ENCODE measurements at regions not wholly inside any gene's neighbourhood (a gene's known extent, or its start where the extent isn't known, plus 50 kb on each side); places are given as distances from the start of the nearest gene placed in this dataset.

DNA sequence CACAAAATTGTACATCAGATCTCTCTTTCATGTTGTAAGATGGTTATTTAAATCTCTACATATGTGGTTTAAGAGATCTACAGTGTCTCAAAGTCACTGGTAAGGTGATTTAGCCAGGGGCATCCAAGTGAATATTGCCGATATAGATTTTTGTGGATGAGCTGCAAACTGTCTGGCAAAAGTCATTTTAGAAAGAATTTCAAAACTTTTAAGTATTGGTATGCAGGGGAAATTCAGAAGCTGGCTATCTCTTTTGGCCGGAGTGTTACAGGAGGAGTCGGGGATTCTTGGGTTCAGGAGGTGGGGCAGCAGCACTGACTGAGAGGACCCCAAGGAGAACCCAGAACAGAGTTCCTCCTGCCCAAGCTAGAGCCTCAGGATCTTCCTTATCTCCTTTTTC lies 69.9 kb downstream of the PTHLH start:
- no TSS peak for BruUV-seq (replicated peaks)
- Histone ChIP-seq H3K36me3 (ENCODE audit: control insufficient read depth, insufficient read depth, low read length) (no peaks in the 10 kb centered on the region), H3K27me3 (ENCODE audit: control insufficient read depth, insufficient read depth, low read length) (no peaks in the 10 kb centered on the region), H3K4me1 (ENCODE audit: control insufficient read depth, insufficient read depth, low read length) (no peaks in the 10 kb centered on the region), H3K4me3 (ENCODE audit: low read depth in 2 of 2, low read length in 2 of 2) (no peak overlapping the region), H3K9me3 (ENCODE audit: control insufficient read depth, insufficient read depth, low read depth, low read length) (no peaks in the 10 kb centered on the region), H3K27ac (ENCODE audit: low read length) (no peak overlapping the region)
- no peak for DNase-seq (ENCODE audit: low read depth, low spot score)
- TF ChIP-seq POLR2AphosphoS5 (IDR thresholded peaks at IDR 0.05; ENCODE audit: low read depth, low read length) (no peak), SIN3A (IDR thresholded peaks at IDR 0.05; ENCODE audit: borderline replicate concordance, insufficient read depth, low read depth, low read length) (no peak), TCF7L2 (IDR thresholded peaks at IDR 0.05; ENCODE audit: low read depth, low read length) (no peak)
- TF ChIP-seq, protein P1, sequence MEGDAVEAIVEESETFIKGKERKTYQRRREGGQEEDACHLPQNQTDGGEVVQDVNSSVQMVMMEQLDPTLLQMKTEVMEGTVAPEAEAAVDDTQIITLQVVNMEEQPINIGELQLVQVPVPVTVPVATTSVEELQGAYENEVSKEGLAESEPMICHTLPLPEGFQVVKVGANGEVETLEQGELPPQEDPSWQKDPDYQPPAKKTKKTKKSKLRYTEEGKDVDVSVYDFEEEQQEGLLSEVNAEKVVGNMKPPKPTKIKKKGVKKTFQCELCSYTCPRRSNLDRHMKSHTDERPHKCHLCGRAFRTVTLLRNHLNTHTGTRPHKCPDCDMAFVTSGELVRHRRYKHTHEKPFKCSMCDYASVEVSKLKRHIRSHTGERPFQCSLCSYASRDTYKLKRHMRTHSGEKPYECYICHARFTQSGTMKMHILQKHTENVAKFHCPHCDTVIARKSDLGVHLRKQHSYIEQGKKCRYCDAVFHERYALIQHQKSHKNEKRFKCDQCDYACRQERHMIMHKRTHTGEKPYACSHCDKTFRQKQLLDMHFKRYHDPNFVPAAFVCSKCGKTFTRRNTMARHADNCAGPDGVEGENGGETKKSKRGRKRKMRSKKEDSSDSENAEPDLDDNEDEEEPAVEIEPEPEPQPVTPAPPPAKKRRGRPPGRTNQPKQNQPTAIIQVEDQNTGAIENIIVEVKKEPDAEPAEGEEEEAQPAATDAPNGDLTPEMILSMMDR (IDR thresholded peaks at IDR 0.05): no peak
- TF ChIP-seq, protein P2, sequence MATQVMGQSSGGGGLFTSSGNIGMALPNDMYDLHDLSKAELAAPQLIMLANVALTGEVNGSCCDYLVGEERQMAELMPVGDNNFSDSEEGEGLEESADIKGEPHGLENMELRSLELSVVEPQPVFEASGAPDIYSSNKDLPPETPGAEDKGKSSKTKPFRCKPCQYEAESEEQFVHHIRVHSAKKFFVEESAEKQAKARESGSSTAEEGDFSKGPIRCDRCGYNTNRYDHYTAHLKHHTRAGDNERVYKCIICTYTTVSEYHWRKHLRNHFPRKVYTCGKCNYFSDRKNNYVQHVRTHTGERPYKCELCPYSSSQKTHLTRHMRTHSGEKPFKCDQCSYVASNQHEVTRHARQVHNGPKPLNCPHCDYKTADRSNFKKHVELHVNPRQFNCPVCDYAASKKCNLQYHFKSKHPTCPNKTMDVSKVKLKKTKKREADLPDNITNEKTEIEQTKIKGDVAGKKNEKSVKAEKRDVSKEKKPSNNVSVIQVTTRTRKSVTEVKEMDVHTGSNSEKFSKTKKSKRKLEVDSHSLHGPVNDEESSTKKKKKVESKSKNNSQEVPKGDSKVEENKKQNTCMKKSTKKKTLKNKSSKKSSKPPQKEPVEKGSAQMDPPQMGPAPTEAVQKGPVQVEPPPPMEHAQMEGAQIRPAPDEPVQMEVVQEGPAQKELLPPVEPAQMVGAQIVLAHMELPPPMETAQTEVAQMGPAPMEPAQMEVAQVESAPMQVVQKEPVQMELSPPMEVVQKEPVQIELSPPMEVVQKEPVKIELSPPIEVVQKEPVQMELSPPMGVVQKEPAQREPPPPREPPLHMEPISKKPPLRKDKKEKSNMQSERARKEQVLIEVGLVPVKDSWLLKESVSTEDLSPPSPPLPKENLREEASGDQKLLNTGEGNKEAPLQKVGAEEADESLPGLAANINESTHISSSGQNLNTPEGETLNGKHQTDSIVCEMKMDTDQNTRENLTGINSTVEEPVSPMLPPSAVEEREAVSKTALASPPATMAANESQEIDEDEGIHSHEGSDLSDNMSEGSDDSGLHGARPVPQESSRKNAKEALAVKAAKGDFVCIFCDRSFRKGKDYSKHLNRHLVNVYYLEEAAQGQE (IDR thresholded peaks at IDR 0.05; ENCODE audit: insufficient read depth in 1 of 2, low read depth in 2 of 2, low read length in 1 of 2): no peak
- intact Hi-C loops (cut with micrococcal nuclease; ENCODE audit: unreplicated experiment): no loop called here
- CTCF ChIA-PET: no interaction called here
- in situ Hi-C loops (cut with HindIII; ENCODE audit: low pct_unique_long_range_greater_than_20kb, low sequenced_read_pairs): no loop called here
- POLR2A ChIA-PET: no interaction called here
- no peak for ATAC-seq

DNA sequence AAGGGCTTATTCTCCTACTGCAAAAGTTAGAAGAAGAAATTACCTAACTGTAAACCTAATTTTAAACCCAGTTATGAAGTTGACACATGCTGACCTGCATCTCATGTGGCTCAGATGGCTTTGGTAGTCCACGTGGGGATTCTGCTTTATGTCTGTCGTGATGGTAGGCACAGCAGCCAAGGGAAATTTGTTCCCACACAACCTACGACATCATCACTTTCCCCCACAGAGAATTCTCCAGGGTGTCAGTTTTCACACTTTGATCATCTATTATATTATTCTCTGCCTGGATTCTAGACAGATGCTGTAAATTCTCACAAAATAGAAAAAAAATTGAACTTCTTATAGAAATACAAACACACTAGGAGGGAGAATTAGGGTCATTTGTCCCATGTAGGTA lies 70.6 kb downstream of the PTHLH start:
- no peak for ATAC-seq
- Histone ChIP-seq H3K9me3 (ENCODE audit: control insufficient read depth, insufficient read depth, low read depth, low read length) (no peaks in the 10 kb centered on the region), H3K27ac (ENCODE audit: low read length) (no peak overlapping the region), H3K27me3 (ENCODE audit: control insufficient read depth, insufficient read depth, low read length) (no peaks in the 10 kb centered on the region), H3K4me1 (ENCODE audit: control insufficient read depth, insufficient read depth, low read length) (no peaks in the 10 kb centered on the region), H3K4me3 (ENCODE audit: low read depth in 2 of 2, low read length in 2 of 2) (no peak overlapping the region), H3K36me3 (ENCODE audit: control insufficient read depth, insufficient read depth, low read length) (no peaks in the 10 kb centered on the region)
- no peak for DNase-seq (ENCODE audit: low read depth, low spot score)
- intact Hi-C loops (cut with micrococcal nuclease; ENCODE audit: unreplicated experiment): no loop called here
- TF ChIP-seq POLR2AphosphoS5 (IDR thresholded peaks at IDR 0.05; ENCODE audit: low read depth, low read length): no peak
- TF ChIP-seq, protein P1 (IDR thresholded peaks at IDR 0.05): no peak
- TF ChIP-seq, protein P2 (IDR thresholded peaks at IDR 0.05; ENCODE audit: insufficient read depth in 1 of 2, low read depth in 2 of 2, low read length in 1 of 2): no peak
- no peak for TF ChIP-seq SIN3A (IDR thresholded peaks at IDR 0.05; ENCODE audit: borderline replicate concordance, insufficient read depth, low read depth, low read length)
- TF ChIP-seq TCF7L2 (IDR thresholded peaks at IDR 0.05; ENCODE audit: low read depth, low read length): no peak
- in situ Hi-C loops (cut with HindIII; ENCODE audit: low pct_unique_long_range_greater_than_20kb, low sequenced_read_pairs): no loop called here
- ChIA-PET POLR2A (no interaction called here), CTCF (no interaction called here)
- no TSS peak for BruUV-seq (replicated peaks)
